Progenitor cell of endocrine pancreas (in vitro differentiated cells): ENCODE measurements at regions not wholly inside any gene's neighbourhood (a gene's known extent, or its start where the extent isn't known, plus 50 kb on each side); places are given as distances from the start of the nearest gene placed in this dataset.

Experiments used
- DNase-seq: peaks from one replicate; pipeline ENCODE4 v3.0.0; 2021; ENCODE audit warnings: low spot score; ENCODE audit not compliant: unreplicated experiment
- H3K27ac Mint-ChIP-seq: 2 replicates; pipeline ENCODE4 v1.8.0; 2021; ENCODE audit warnings: mild to moderate bottlenecking, moderate library complexity, mixed read lengths
- H3K27me3 Mint-ChIP-seq: 2 replicates; pipeline ENCODE4 v1.8.0; 2021; ENCODE audit warnings: mixed read lengths
- H3K36me3 Mint-ChIP-seq: 2 replicates; pipeline ENCODE4 v1.8.0; 2022; ENCODE audit warnings: mixed read lengths; ENCODE audit not compliant: insufficient read depth
- H3K4me1 Mint-ChIP-seq: 2 replicates; pipeline ENCODE4 v1.8.0; 2021; ENCODE audit warnings: low read depth, mixed read lengths
- H3K4me3 Mint-ChIP-seq: 2 replicates; pipeline ENCODE4 v1.8.0; 2021; ENCODE audit warnings: low read depth, mild to moderate bottlenecking, moderate library complexity, mixed read lengths
- H3K9me3 Mint-ChIP-seq: 2 replicates; pipeline ENCODE4 v1.8.0; 2021; ENCODE audit warnings: low read depth, mixed read lengths
- CTCF ChIP-seq: fragments of 200-600 bp; sonication (generic); IDR thresholded peaks from one replicate; pipeline ENCODE4 v1.5.0; 2021; ENCODE audit warnings: antibody characterized with exemption, mild to moderate bottlenecking; ENCODE audit not compliant: unreplicated experiment

DNA sequence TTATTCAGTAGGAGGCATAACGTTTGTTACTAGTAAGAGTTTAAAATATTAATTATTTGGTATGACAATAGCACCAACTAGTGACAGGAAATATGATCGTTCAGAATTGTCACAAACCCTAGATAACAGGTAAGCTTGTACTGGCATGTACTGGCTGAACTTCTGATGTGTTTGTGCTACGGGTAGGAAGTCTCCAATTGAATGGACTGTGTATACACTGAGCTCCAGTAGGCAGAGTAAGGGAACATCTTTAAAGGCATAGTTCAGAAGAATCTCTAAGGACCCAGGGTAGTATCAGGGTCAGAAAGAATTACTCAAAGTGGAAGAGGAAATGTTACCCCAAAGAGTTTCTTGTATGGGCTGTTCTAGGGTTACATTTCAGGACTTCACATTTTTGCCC, 230.4 kb downstream of the EDA2R start:
- no peak for DNase-seq
- Mint-ChIP-seq H3K9me3 (peaks cover 77% of the 10 kb centered on the region), H3K27me3 (no peaks in the 10 kb centered on the region), H3K4me1 (no peaks in the 10 kb centered on the region), H3K4me3 (no peak overlapping the region), H3K36me3 (no peaks in the 10 kb centered on the region), H3K27ac (no peak overlapping the region)
- TF ChIP-seq CTCF, result no peak

- H3K27me3 Mint-ChIP-seq, result no peaks in the 10 kb centered on the region
- no peak for TF ChIP-seq CTCF
- DNase-seq, result no peak
- no peak overlapping the region for H3K27ac Mint-ChIP-seq
- H3K4me1 Mint-ChIP-seq, result no peaks in the 10 kb centered on the region
- no peak overlapping the region for H3K4me3 Mint-ChIP-seq
- no peaks in the 10 kb centered on the region for H3K36me3 Mint-ChIP-seq
- peaks cover 73% of the 10 kb centered on the region for H3K9me3 Mint-ChIP-seq
Observed at GRCh38 chrX:66410806-66411205, 228.1 kb downstream of the EDA2R start.
